Liver (tissue), 3 donors: ENCODE measurements at regions not wholly inside any gene's neighbourhood (a gene's known extent, or its start where the extent isn't known, plus 50 kb on each side); places are given as distances from the start of the nearest gene placed in this dataset.

ENCODE experiments used
- EGR1 ChIP-seq, 2 donors: IDR thresholded peaks; 2 replicates each; pipeline ENCODE4 v1.6.1; 2016 to 2018; ENCODE audit warnings: antibody characterized with exemption in 2 of 2, low read depth in 2 of 2
- JUND ChIP-seq, 2 donors: IDR thresholded peaks; 2 replicates each; pipeline ENCODE4 v1.6.1; 2016; ENCODE audit warnings: antibody characterized with exemption in 2 of 2
- MAX ChIP-seq: IDR thresholded peaks from 2 replicates; pipeline ENCODE4 v1.6.1; 2016; ENCODE audit warnings: antibody characterized with exemption
- REST ChIP-seq: IDR thresholded peaks from 2 replicates; pipeline ENCODE4 v1.6.1; 2016; ENCODE audit warnings: antibody characterized with exemption, mild to moderate bottlenecking
- SP1 ChIP-seq: IDR thresholded peaks from 2 replicates; pipeline ENCODE4 v1.6.1; 2018; ENCODE audit warnings: antibody characterized with exemption, mild to moderate bottlenecking
- TF ChIP-seq, protein P1 (sequence below): fragments of 150-350 bp; IDR thresholded peaks from 2 replicates; pipeline ENCODE4 v1.5.1; 2017; ENCODE audit warnings: improper control_type of control experiment, low read depth, low read length; ENCODE audit not compliant: missing input control
- TF ChIP-seq, protein P2 (sequence below): IDR thresholded peaks from 2 replicates; pipeline ENCODE4 v1.6.1; 2016; ENCODE audit warnings: antibody characterized with exemption
- TF ChIP-seq, protein P3 (sequence below): IDR thresholded peaks from 2 replicates; pipeline ENCODE4 v1.6.1; 2016; ENCODE audit warnings: antibody characterized with exemption
- donor health status: healthy.
- donor health status: healthy.

DNA sequence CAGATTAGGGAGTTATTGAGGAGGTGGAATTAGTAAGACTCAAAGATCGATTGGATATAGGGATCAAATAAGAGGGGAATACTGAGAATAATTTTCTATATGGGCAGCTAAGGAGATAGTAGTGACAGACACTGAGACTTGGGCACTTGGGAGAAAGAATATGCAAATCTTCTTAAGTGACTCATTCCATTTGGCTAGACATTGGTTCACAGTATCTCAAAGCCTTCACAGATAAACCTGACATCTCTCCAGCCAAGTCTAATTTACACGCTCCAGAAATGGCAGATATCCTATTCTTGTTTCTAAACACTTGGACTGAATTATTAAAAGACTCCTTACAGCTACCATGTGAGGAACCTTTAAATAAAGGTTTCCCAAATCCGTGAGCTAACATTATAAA is 104.6 kb upstream of the ADAMTS9 start:
- TF ChIP-seq, protein P1, sequence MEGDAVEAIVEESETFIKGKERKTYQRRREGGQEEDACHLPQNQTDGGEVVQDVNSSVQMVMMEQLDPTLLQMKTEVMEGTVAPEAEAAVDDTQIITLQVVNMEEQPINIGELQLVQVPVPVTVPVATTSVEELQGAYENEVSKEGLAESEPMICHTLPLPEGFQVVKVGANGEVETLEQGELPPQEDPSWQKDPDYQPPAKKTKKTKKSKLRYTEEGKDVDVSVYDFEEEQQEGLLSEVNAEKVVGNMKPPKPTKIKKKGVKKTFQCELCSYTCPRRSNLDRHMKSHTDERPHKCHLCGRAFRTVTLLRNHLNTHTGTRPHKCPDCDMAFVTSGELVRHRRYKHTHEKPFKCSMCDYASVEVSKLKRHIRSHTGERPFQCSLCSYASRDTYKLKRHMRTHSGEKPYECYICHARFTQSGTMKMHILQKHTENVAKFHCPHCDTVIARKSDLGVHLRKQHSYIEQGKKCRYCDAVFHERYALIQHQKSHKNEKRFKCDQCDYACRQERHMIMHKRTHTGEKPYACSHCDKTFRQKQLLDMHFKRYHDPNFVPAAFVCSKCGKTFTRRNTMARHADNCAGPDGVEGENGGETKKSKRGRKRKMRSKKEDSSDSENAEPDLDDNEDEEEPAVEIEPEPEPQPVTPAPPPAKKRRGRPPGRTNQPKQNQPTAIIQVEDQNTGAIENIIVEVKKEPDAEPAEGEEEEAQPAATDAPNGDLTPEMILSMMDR = no peak
- TF ChIP-seq EGR1 (IDR thresholded peaks at IDR 0.05; ENCODE audit: low read depth in 2 of 2) = no peak
- TF ChIP-seq REST = no peak
- no peak for TF ChIP-seq SP1
- no peak for TF ChIP-seq MAX
- TF ChIP-seq, protein P2, sequence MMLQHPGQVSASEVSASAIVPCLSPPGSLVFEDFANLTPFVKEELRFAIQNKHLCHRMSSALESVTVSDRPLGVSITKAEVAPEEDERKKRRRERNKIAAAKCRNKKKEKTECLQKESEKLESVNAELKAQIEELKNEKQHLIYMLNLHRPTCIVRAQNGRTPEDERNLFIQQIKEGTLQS = no peak
- TF ChIP-seq JUND (IDR thresholded peaks at IDR 0.05) = no peak
- TF ChIP-seq, protein P3, sequence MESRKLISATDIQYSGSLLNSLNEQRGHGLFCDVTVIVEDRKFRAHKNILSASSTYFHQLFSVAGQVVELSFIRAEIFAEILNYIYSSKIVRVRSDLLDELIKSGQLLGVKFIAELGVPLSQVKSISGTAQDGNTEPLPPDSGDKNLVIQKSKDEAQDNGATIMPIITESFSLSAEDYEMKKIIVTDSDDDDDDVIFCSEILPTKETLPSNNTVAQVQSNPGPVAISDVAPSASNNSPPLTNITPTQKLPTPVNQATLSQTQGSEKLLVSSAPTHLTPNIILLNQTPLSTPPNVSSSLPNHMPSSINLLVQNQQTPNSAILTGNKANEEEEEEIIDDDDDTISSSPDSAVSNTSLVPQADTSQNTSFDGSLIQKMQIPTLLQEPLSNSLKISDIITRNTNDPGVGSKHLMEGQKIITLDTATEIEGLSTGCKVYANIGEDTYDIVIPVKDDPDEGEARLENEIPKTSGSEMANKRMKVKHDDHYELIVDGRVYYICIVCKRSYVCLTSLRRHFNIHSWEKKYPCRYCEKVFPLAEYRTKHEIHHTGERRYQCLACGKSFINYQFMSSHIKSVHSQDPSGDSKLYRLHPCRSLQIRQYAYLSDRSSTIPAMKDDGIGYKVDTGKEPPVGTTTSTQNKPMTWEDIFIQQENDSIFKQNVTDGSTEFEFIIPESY = no peak
